NCI-H774 (cell line): ENCODE measurements at regions not wholly inside any gene's neighbourhood (a gene's known extent, or its start where the extent isn't known, plus 50 kb on each side); places are given as distances from the start of the nearest gene placed in this dataset.

ENCODE experiments used
- DNase-seq: peaks from one replicate; lab custom pipeline; 2025; lab: John Stamatoyannopoulos, UW

- DNase-seq, result no peak
These were observed 420.3 kb downstream of the PCDH17 start for GRCh38 chr13:58051807-58052375.

DNA sequence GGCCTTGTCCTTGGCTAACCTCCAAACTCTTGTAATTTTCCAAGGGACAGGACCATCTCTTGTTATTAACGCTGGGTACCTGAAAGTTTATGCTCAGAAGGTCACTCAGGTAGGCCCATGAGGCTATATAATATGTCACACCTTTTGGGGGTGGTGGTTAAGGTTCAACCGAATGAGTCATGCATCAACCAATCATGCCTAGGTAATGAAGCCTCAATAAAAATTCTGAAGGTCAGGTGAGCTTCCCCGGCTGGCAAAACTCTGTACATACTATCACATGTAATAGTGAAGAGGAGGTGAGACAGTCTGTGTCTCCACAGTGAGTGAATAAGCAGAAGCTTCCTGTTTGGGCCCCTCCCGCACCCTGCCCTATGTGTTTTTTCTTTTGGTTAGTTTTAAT lies 424.9 kb downstream of the PCDH17 start:
- DNase-seq, result no peak

DNA sequence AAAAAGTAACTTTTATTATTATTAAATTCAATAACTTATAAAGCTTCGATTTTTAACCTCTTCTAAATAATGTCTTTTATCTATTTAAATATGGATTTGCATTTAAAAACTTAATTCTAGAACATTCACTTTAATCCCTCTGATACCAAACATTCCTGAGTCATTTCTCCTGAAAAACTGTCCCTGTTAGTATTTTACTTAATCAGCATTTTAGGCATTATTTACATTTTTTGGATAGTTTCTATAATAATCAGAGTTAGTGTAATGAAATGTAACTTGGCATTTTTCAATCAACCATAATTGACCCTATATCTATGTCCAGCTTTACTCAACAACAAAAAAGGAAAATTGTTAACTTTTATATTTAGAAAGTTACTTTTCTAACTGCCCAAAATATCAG lies 428.1 kb downstream of the PCDH17 start:
- no peak for DNase-seq

DNA sequence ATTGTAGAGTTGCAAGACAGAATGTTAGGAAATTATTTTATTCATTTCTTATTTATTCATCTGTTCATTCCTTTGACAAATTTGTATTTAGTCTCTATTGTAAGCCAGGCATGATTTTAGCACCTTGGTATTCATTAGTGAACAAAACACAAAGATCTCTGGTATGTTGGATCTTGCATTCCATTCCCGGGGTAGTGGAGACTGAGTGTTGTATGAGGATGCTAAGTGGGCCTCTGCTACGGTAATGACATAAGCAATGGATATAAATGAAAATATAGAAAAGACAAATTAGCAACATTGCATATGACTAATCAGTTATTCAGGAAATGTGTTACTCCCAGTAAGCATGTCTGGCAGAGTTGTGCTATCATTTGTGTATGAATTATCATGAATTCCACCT lies 449.3 kb downstream of the PCDH17 start:
- no peak for DNase-seq

- DNase-seq, result no peak
These were observed 449.8 kb downstream of the PCDH17 start for GRCh38 chr13:58081301-58081820.

DNA sequence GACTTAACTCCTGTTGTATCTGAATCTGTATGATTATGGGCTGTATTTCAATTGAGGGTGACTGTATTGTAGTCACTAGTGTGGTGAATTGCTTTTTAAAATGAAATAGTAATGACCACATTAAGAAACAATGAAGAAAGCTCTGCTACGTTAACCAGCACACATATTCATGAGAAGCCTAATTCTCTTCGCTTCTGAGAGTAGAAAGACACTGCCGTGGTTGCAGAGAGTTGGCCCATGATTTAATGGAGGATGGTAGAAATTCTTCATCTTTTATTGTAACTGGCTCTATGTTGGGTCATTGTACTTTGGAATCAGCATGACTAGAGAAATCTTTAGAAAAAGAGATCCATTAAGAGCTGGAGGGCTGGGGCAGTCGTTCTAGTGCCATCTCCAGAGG lies 451.5 kb downstream of the PCDH17 start:
- no peak for DNase-seq

DNA sequence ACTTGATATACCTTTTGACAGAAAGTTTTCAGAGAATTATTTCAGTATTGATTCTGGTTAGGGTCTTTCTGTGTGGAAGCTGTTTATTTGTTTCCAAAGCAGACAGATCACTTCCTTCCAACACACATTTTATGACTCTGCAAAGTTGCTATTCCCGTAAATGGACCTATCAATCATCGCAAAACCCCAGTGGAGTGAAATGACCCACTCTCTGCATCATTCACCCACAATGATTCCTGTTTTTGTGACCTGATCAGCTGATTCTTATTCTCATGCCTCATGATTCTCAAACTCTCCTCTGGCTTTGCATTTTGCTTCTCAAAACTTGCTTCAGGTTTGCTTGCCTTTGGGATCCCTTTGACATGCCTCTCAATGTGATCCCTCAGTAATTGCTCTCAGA lies 453.7 kb downstream of the PCDH17 start:
- no peak for DNase-seq

DNA sequence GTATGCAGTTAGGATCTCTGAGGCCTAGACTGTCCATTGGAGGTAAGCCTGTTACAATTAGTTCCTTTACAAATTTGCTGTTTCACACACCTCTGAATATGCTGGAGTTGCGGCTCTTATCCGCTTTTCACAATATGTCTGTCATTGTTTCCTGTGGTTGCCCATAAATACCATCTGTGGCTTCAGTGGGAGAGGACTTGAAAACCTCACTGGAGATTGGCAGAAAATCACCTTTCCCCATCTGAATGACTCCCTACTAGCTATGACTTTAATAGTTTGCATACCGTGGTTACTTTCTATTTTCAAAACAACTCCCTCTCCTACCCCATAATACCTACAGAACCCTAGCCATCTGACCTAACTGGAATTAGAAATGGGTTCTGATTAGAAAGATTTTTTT lies 454.3 kb downstream of the PCDH17 start:
- DNase-seq, result no peak

GRCh38 chr13:58087566-58087965 lies 456.0 kb downstream of the PCDH17 start:
- DNase-seq, result no peak

DNA sequence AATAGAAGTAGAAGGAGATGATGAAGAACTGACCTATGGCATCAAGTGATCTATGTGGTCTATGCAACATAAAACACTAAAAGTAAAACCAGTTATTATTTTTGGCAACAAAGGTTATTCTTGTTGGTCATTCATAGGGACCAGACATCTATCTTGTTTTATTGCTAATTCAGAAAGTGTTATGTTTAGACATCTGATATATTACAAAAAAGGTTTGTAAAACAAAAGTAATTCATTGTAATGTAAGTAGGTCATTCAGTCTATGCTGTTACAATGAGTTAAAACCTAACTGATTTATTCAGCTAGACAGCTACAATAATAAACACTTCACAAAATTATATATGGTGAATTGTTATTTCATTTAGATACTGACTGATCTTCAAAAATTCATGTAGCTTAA lies 461.9 kb downstream of the PCDH17 start:
- no peak for DNase-seq

DNA sequence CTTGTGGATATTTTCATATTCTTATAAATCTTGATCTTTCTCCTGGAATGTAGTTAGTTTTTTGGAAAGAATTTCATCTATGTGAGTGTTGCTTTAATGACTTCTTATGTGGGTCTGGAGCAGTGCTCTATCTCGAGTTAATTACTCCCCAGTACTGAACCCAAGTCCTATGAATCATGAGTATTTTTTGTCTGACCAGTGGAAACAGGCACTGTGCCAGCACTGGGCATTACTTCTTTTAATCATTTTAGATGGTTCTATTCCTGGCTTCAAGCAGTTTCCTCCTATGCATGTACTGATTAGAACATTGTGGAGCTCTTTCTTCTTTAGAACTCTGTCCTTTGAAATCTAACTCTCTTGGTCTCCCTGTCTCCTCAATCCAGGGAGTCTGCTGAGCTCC lies 466.3 kb downstream of the PCDH17 start:
- DNase-seq, result no peak

DNA sequence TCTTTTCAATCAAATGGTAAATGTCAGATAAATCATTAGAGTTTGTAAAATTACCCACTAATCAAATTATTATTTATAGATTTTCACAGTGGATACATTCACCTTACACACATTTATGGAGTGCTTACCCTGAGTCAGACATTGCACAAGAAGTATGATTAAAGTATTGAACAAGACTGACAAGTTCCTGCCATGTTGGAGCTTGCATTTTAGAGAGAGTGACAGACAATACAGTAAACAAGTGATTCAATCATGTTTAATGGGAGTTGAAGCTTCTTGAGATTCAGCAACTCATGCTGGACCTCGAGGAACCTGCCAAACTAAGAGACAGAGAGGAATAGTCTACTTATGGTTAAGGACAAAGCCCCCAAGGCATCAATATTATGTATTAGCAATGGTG lies 487.8 kb downstream of the PCDH17 start:
- DNase-seq, result no peak

DNA sequence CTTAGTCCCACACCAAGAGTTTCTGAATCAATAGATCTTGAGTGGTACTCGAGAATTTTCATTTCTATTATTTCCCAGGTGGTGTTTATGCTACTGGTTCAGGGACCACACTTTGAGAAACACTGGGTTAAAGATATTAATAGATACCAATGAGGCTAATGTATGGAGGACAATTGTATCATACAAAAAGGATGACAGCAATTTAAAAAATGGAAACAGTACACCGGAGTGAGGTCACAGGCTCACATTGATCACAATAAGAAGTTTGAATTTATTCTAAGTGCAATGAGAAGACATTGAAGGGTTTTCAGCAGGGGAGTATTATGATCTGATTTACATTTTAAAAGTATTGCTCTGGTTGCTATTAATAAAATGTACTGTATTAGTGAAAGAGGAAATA lies 488.3 kb downstream of the PCDH17 start:
- DNase-seq, result no peak

GRCh38 chr13:58126496-58126895 lies 495.0 kb downstream of the PCDH17 start:
- no peak for DNase-seq

DNA sequence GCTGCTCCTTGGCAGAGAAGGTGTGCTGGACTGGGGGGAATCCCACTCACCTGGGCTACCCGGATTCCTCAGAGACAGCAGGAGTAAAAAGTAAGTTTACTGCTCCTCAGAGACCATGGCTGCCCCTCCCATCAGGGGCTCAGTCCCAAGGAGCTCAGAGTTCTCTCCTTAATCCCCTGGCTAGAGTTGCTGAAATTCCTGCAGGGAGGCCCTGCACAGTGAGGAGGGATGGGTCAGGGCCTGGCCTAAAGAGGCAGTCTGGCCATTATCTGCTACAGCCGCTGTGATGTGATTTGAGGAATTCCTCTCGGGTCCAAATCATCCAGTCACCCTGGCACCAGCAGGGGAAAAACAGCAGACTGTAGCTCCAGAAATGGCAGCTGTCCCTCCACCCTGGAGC lies 502.5 kb downstream of the PCDH17 start:
- no peak for DNase-seq

- DNase-seq, result no peak
These were observed 503.0 kb downstream of the PCDH17 start for GRCh38 chr13:58134525-58134924.

DNA sequence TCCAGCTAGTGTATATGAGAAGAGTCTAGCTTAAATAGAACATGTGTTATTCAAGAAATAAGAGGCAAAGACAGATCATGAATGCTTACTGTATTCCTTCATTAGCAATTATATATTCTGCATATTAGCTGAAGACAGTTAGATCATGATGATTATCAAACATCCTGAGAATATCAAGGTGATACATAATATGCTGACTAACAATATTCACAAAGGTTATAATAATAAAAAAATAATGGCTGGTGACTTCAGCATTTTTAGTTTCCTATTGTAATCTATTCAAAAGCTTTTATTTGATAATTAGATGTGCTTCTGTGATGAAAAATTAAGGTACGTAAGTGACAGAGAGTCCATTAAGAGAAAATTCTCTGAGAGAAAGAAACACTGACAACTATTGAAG lies 511.4 kb downstream of the PCDH17 start:
- DNase-seq, result no peak

GRCh38 chr13:58144616-58145015 lies 513.1 kb downstream of the PCDH17 start:
- DNase-seq, result no peak

DNA sequence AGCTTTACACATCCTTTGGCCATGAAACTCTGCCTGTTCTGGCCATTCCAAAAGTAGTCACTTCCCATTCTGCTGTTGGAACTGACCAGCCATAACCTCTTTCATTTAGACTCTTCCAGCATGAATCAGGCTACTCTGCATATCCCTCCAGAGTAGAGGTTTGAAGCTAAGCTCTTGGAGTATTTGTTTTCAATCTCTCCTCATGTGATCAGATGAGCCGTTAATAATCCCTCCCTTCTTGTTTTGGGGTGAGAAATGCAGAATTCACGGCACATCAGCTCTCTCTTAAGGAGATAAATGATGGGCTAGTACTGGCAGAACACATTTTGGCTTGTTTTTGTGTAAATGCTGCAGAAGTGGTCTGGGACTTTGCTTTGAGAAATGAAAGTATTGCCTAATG lies 519.9 kb downstream of the PCDH17 start:
- DNase-seq, result no peak

- DNase-seq, result no peak
These were observed 529.4 kb downstream of the PCDH17 start for GRCh38 chr13:58160980-58161379.

DNA sequence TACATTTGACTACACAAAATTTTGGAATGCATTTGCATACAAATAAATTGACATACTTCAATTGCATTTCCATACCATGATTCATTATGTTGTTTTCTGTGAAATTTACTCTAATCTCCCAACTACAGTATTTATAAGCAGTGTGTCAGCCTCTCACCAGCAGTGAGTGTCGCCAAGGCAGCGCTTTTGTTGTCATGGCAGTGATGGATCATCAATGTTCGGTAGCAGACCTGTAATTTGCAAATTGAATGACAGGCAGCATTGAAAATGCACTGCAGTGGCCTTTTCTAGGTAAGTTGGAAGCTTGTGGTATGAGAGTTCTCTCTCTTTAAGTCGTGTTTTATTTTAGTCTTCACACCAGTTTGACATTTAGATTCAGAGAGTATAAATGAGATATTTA lies 534.1 kb downstream of the PCDH17 start:
- DNase-seq, result no peak

DNA sequence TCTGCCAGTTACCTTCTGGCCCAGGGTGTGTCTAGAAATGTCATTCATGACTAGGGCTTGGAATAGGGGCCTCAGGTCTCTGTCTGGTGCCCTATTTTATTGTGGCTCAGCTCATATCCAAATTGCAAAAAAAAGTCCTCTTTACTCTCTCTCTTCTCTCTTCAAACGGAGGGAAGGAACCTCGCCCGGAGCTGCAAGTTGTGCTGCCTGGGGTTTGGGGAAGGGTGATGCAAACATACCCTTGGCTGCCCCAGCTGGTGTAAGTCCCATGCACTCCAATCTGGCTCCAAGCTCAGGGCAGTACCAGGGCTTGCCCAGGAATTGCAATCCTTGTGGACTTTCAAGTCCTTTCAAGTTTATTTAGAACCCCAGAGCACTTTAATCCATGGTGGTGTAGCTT lies 549.6 kb downstream of the PCDH17 start:
- no peak for DNase-seq

DNA sequence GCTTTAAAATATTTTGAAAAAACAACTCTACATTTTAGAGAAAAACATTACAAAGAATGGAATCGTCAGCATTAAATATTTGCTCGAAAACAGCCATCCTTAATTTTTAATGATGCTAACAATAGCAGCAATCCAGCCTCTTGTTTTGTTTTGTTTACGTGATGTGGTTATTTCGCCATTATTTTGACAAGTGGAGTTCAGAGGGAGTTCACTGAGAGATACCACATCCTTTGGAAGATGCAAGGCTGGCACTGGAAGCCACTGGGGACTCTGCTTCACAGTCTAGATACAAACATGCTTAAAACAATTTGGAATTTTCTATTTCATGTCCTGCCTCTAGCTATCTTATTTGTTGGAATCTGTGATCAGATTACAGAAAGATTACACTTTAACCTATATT lies 556.3 kb downstream of the PCDH17 start:
- no peak for DNase-seq

DNA sequence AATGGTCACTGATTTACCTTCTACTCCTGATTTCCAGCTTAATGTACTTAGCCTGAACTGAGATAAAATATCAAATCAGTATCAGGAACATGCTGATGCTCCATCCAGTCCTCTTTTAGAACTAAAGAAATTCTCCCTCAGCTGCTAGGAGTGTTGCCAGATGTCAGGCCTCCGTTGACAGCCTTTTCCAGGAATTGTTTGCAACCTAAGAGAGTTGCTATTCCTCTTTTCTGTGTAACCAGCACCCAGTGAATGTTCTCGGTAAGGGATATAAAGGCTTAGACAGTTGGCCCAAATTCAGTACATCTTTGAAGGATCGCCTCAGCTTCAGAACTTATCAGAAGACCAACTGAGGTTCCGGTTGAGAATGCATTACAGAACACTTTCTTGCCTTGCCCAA lies 559.0 kb downstream of the PCDH17 start:
- no peak for DNase-seq

DNA sequence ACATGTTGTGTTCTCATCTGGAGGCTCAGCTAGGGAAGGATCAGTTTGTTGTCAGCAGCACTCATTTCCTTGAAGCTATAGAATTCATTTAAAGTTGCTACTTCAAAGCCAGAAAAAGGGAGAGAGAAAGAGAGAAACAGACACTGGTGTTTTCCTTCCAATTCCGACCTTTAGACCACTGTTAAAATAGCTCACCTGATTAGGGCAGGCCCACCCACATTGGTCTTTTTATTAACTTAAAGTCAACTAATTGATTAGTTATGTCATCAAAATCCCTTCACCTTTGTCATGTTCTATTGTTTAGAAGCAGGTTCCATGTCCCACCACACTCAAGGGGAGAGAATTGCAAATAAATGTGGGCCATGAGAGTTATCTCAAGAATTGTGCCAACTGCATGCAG lies 560.2 kb downstream of the PCDH17 start:
- DNase-seq, result no peak
